ENCODE measurements at regions not wholly inside any gene's neighbourhood (a gene's known extent, or its start where the extent isn't known, plus 50 kb on each side); places are given as distances from the start of the nearest gene placed in this dataset.

DNA sequence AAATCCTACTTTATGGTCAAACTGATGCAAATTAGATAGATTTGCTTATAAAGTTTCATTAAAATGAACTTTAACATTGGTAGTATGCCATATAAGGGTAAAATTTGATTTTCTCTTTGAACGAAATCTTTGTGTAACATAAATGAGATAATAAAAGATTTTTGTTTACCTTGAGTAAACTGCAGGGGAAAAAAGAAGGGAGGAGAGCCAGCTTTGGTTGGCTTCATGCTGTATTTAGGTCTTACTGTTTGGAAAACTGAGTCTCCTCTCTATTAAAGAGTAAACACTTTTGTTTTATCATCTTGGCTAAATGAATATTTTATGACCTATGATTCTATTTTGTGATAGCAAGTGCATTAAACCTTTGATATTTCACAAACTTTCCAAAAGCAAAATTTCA is 267.6 kb downstream of the IPO8 start:
- no peak for DNase-seq

GRCh38 chr12:30427555-30427954 is 268.1 kb downstream of the IPO8 start:
- no peak for DNase-seq

DNA sequence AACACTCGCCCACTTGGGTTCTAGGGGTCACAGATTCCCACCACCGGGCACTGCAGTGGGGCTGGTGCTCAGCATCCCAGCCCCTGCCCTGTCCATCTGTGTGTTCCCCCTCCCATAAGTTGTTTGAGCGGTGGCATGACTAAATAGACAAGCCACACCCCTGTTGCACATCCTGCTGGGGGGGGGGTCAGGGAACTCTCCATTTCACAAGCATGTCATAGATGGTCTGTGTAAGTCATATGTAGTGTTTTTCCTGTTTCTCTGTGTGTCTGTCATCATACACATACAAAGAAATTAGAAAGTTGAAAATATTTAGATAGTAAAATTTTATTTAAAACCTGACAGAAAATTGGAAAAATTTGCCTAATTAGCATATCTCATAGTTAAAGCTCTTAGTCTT is 270.2 kb downstream of the IPO8 start:
- DNase-seq: no peak

- no peak for DNase-seq
These were observed 272.3 kb downstream of the IPO8 start for GRCh38 chr12:30423330-30423729.

GRCh38 chr12:30422844-30423243 is 272.8 kb downstream of the IPO8 start:
- no peak for DNase-seq

DNA sequence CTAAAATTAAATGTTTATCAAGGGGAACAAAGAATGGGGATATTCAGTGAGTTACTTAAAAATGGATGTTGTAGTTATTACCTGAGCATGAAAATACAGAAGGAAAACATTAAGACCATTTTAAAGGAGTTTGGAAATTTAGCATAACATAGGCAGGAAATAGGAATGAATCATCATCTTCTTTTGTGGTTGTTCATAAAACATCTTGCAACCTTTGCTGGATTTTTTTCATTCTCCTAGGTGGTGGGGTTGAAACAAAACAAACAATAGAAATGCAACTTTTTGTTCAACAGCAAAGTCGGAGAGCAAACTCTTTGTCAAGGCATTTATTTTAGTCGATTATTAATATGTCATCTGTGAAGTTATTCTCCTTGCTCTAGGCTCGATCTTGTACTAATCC is 275.1 kb downstream of the IPO8 start:
- DNase-seq: peak; percentile 69

DNA sequence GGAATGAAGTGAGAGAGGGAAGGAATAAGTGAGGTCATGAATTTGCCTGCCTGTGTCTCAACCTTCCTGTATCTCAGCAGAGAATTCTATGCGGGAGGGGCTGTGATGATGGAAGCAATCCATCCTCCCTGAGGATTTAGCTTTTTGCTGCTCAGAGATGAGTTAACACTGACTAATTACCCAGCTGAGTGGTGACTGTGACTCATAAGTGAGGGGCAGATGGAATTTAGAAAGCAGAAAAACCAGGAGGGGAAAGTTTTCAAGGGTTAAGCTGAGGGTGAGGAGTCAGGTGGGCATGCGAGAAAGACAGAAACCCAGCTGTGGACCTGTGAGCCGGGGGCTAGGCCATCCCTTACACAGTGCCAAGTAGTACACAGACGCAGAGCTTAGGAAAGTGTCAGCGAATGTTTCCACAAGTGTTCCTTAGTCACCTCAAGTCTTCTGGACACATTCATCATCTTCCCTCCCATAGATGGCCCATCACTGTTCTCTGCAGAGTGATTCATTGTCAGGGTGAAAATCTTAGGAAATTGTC is 277.9 kb downstream of the IPO8 start:
- peak; percentile 99 for DNase-seq

GRCh38 chr12:30416631-30417030 is 279.0 kb downstream of the IPO8 start:
- no peak for DNase-seq

GRCh38 chr12:30415777-30416176 is 279.9 kb downstream of the IPO8 start:
- no peak for DNase-seq

GRCh38 chr12:30414507-30414906 is 281.2 kb downstream of the IPO8 start:
- no peak for DNase-seq

- DNase-seq: no peak
These were observed 295.3 kb downstream of the IPO8 start for GRCh38 chr12:30400349-30400748.

GRCh38 chr12:30399859-30400258 is 295.8 kb downstream of the IPO8 start:
- DNase-seq: no peak

DNA sequence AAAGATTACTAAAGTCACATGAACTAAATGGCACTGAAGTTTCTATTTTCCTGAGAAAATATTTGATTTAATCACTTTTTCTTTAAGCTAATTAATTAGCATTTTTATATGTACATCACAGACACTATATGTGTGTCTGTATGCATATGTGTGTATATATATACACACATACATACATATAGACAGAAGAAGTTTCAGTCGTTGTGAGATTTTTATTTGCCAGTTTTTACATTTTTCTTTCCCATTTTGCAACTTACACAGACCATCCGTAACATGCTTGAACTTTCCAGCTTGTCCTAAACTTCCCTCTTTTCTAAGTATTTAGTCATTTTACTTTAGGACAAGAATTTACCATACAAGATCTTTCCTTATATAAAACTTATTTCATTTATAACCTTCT is 299.1 kb downstream of the IPO8 start:
- no peak for DNase-seq

DNA sequence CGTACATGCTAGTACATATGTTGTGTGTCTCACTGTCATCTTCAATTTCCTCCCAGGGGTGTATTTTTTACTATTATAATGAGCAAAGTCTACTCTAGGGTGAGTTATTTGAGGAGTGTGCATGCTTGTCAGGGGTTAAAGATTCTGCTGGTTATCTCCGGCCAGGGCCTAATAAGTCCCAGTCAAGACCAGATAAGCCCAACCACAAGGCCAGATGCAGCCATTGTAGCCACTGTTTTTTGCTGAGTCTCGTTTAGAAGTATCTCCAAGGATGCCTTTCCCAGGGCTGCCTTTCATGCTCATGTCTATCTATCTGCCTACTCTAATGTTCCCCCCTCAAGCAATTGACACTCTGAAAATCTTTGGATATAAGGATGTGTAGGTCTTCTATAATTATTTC is 300.5 kb downstream of the IPO8 start:
- DNase-seq: no peak

DNA sequence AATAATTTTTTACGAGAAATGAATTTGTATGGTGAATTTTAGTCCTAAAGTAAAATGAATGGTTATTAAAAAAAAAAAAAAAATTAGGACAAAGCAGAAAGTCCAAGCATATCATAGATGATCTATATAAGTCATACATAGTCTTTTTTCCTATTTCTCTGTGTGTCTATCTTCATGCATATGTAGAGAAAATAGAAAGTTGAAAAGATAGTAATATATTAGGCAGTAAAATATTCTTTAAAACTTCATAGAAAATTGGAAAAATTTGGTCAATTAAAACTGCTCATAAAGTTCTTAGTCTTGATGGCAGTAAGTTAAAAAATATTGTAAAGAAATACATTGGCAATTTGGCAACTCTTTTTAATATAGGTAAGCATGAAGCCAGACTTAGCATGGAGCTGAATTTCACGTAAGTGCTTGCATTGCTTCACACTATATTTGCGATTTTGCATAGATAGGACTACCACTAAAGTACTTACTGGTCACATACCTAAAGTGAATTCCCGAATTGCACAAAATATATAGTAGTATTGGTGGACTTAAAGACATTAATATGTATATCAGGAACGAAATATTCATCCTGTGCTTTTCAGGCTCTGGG is 303.8 kb downstream of the IPO8 start:
- no peak for DNase-seq

DNA sequence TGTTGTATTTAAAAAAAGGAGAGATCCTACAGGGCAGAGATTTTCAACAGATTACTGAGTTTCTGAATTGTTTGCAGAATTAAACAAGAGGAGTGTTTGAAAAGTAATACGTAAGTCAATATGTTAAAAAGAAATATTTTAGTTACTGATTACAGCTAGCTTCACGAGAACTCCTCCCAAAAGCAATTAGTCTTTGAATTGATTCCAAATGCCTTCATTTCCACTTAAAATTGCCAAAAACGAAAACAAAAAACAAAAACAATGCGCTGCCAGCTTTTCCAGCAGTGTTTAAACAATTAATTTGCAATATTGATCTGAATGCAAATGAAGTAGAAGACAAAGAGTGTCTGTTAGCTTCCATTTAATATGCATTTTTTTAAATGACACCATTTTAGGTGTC is 310.0 kb downstream of the IPO8 start:
- DNase-seq: no peak

- DNase-seq: no peak
These were observed 310.7 kb downstream of the IPO8 start for GRCh38 chr12:30384976-30385375.

- no peak for DNase-seq
These were observed 317.4 kb downstream of the IPO8 start for GRCh38 chr12:30378307-30378706.

GRCh38 chr12:30364822-30365221 is 330.8 kb downstream of the IPO8 start:
- no peak for DNase-seq

DNA sequence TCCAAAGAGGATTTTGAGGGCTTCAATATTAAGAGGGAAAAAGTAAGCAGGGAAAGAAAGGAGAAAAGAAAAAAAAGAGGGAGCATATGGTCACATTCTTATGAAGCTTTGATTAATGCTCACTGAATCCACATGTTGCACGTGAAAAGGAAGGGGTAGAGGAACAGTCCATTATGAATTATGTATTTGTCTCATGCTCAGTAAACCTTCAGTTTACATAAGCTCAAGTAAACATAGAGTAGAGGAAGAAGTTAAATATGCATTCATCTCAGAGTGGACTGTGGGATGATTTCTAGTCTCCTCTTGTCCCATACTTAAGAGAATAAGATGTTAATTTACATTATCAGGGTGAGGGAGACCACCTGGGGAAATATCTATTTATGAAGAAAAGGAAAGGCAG is 334.5 kb downstream of the IPO8 start:
- no peak for DNase-seq

GRCh38 chr12:30358671-30359070 is 337.0 kb downstream of the IPO8 start:
- DNase-seq: no peak

DNA sequence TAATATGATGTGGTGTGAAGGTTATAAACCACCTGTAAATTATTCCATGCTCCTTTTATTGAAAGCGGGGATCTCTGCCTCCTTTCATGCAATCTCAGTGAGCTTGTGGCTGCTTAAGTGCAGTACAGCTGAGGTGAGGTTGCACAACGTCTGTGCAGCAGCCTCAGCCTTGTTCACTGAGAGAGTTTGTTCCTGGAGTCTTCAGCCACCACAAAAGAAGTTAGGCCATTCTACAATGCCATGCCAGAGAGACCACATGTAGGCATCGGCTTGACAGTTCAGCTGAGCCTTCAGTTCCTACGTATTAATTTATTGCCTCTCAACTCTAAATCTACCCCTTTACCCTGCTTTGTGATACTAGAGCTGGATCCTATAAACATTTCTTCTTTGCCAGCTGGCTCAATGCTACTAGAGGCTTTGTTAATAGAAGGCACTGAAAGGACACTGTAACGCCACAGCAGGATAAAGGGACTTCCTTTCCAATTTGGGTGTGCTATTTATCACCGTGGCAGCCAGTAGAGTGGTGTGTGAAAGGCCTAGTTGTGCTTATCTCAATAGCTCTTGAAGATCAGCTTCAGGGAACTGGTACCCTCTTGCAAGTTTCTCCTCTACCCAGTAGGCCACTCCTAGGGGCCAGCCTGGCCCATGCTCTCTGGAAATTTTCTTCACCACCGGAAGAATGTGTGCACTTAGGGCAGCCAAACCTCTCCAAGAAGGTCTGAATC is 337.7 kb downstream of the IPO8 start:
- DNase-seq: peak; percentile 6

DNA sequence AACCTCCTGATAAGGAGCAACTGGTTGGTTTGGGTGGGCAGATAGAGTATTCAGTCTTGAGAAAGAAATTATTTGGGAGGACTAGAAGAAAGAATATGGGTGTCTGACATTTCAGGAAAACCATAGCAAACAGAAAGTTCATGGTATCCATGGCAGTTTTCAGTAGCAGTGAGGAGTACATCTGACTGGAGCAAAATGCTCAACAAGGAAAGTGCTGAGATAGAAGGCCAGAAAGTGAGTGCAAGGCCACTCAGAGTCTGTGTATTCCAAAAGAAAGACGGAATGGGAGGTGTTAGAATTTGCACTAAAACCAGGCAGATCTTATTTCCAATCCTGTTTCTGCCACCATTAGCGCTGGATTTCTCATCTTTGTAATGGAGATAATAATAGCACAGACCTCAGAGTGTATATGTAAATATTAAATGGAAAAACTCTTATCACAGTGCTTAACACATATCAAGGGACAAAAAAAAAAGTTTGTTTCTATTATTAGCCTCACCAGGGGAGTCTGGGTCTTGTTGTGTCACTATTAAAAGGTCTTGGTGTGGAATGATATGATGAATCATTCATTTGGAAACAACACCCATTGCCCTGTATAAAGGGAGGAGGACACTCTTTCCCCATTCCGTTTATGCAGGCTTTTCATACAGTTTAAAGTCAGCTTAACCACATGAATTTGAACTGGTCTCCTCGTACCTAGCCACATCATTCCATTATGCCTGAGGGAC is 349.8 kb downstream of the IPO8 start:
- peak; percentile 31 for DNase-seq

DNA sequence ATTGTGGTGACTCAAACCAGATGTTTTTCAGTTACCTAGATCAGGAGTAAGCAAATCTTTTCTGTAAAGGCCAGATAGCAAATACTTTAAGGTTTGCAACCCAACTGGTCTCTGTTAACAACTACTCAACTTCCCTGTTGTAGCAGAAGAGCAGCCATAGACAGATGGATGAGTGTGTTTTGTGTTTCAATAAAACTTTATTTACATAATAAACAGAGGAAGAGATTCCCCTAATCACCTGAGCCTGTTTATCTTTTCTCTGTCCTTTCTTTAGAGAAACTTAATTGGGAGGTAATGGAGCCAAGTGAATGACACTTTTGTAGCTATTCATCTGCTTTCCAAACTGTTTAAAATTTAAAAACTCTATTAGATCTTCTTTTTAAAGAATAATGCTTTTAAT is 365.1 kb downstream of the IPO8 start:
- no peak for DNase-seq

All from HCEC 1CT (cell line).